C4-2B (cell line): ENCODE measurements at regions not wholly inside any gene's neighbourhood (a gene's known extent, or its start where the extent isn't known, plus 50 kb on each side); places are given as distances from the start of the nearest gene placed in this dataset.

Source experiments
- CTCF ChIP-seq: fragments of 450-650 bp; conservative IDR thresholded peaks from 2 replicates; pipeline ENCODE4 v1.5.1; 2017; ENCODE audit warnings: mild to moderate bottlenecking
- ZFX ChIP-seq: fragments of 450-650 bp; IDR thresholded peaks from 2 replicates; pipeline ENCODE4 v1.6.1; 2017

- TF ChIP-seq CTCF, result no peak
- TF ChIP-seq ZFX, result no peak
Observed at GRCh38 chr4:126827669-126828068, 805.1 kb upstream of the INTU start.
